Keratinocyte (primary cell): ENCODE measurements at regions not wholly inside any gene's neighbourhood (a gene's known extent, or its start where the extent isn't known, plus 50 kb on each side); places are given as distances from the start of the nearest gene placed in this dataset.

Source experiments
- DNase-seq: peaks from one replicate; pipeline ENCODE4 v3.0.0-alpha.2; 2011; ENCODE audit warnings: low read depth, missing footprints, low spot score
- FAIRE-seq: peaks from 2 replicates; lab custom pipeline; 2011; peaks lifted over from hg19 to GRCh38; lab: Jason Lieb, UNC
- H2AFZ ChIP-seq: 2 replicates; pipeline ENCODE4 v1.6.0; 2012; ENCODE audit warnings: low read length, control low read depth, inconsistent platforms; ENCODE audit not compliant: control insufficient read depth
- H3K27ac ChIP-seq: 2 replicates; pipeline ENCODE4 v1.5.1; 2011; ENCODE audit warnings: low read length; ENCODE audit not compliant: control insufficient read depth, insufficient read depth
- H3K27me3 ChIP-seq: 3 replicates; pipeline ENCODE4 v1.6.0; 2011; ENCODE audit warnings: low read length; ENCODE audit not compliant: control insufficient read depth, insufficient read depth; ENCODE audit errors: extremely low read depth
- H3K36me3 ChIP-seq, 2 experiments: 2 replicates in 1 of 2; 3 replicates in 1 of 2; pipeline ENCODE4 v1.5.1; 2011; ENCODE audit warnings: low read length in 2 of 2, mild to moderate bottlenecking in 1 of 2; ENCODE audit not compliant: control insufficient read depth in 2 of 2, insufficient read depth in 2 of 2; ENCODE audit errors: extremely low read depth in 1 of 2
- H3K4me1 ChIP-seq: 3 replicates; pipeline ENCODE4 v1.5.1; 2011; ENCODE audit warnings: low read length; ENCODE audit not compliant: control insufficient read depth, insufficient read depth; ENCODE audit errors: extremely low read depth
- H3K4me2 ChIP-seq: 3 replicates; pipeline ENCODE4 v1.6.0; 2011; ENCODE audit warnings: low read depth, low read length; ENCODE audit not compliant: control insufficient read depth, insufficient read depth; ENCODE audit errors: extremely low read depth
- H3K4me3 ChIP-seq, 3 experiments: fragments of 200-600 bp in 1 of 3; sonication (generic) in 1 of 3; 2 replicates in 2 of 3; 3 replicates in 1 of 3; pipeline ENCODE4 v1.5.1; 2011 to 2016; ENCODE audit warnings: low read length in 3 of 3, mild to moderate bottlenecking in 3 of 3, control low read depth in 2 of 3, inconsistent platforms in 1 of 3, low read depth in 1 of 3, mixed read lengths in 1 of 3, mixed run types in 1 of 3, moderate library complexity in 1 of 3; ENCODE audit not compliant: control insufficient read depth in 2 of 3, insufficient read depth in 2 of 3; ENCODE audit errors: extremely low read depth in 1 of 3
- H3K79me2 ChIP-seq: 2 replicates; pipeline ENCODE4 v1.6.0; 2012; ENCODE audit warnings: low read length; ENCODE audit not compliant: control insufficient read depth, insufficient read depth
- H3K9ac ChIP-seq: 3 replicates; pipeline ENCODE4 v1.6.0; 2011; ENCODE audit warnings: low read length; ENCODE audit not compliant: control insufficient read depth, insufficient read depth; ENCODE audit errors: extremely low read depth
- H3K9me1 ChIP-seq: 3 replicates; pipeline ENCODE4 v1.6.0; 2011; ENCODE audit warnings: low read length; ENCODE audit not compliant: control insufficient read depth, insufficient read depth; ENCODE audit errors: extremely low read depth
- H3K9me3 ChIP-seq: 2 replicates; pipeline ENCODE4 v1.5.1; 2012; ENCODE audit warnings: low read depth, low read length; ENCODE audit not compliant: control insufficient read depth
- H4K20me1 ChIP-seq: 3 replicates; pipeline ENCODE4 v1.6.0; 2011; ENCODE audit warnings: low read length; ENCODE audit not compliant: control insufficient read depth, insufficient read depth; ENCODE audit errors: extremely low read depth
- CTCF ChIP-seq, 3 experiments: IDR thresholded peaks in 1 of 3; conservative IDR thresholded peaks in 1 of 3; optimal IDR thresholded peaks in 1 of 3; 2 replicates in 2 of 3; 3 replicates in 1 of 3; pipeline versions ENCODE3 to v1.5.1; 2011; ENCODE audit warnings: low read length in 3 of 3, mild to moderate bottlenecking in 3 of 3, moderate library complexity in 2 of 3, control low read depth in 1 of 3, inconsistent platforms in 1 of 3; ENCODE audit not compliant: insufficient read depth in 2 of 3; ENCODE audit errors: extremely low read depth in 1 of 3
- EZH2 ChIP-seq: IDR thresholded peaks from one replicate; pipeline ENCODE4 v1.6.1; 2012; ENCODE audit warnings: inconsistent platforms, mild to moderate bottlenecking, low read length, moderate library complexity
- dilution Hi-C: fragments of 300-500 bp; cut with MboI; formaldehyde crosslinking; loops from one replicate; pipeline ENCODE4 v1.7.0; 2020; ENCODE audit warnings: low sequenced_read_pairs; ENCODE audit not compliant: extremely low pct_ligation_motif_present

GRCh38 chr2:34254272-34254878 lies 655.3 kb upstream of the FAM98A start:
- DNase-seq (no peak), FAIRE-seq (no peak)
- Histone ChIP-seq H3K27me3 (no peaks in the 10 kb centered on the region), H3K36me3 (no peaks in the 10 kb centered on the region), H3K4me3 (no peak overlapping the region), H3K27ac (no peak overlapping the region), H3K4me2 (no peak overlapping the region), H3K9ac (no peak overlapping the region), H4K20me1 (no peaks in the 10 kb centered on the region), H3K4me1 (no peaks in the 10 kb centered on the region), H3K9me3 (no peaks in the 10 kb centered on the region), H3K79me2 (no peaks in the 10 kb centered on the region), H3K9me1 (no peaks in the 10 kb centered on the region), H2AFZ (no peak overlapping the region)
- no peak for TF ChIP-seq CTCF (optimal IDR thresholded peaks at IDR 0.05 in 1 of 3, IDR thresholded peaks at IDR 0.05 in 1 of 3, conservative IDR thresholded peaks at IDR 0.05 in 1 of 3; ENCODE audit: extremely low read depth in 1 of 3, insufficient read depth in 2 of 3, low read length in 3 of 3)
- no peak for TF ChIP-seq EZH2
- dilution Hi-C loops: no loop called here

- Histone ChIP-seq H3K27ac (no peak overlapping the region), H4K20me1 (no peaks in the 10 kb centered on the region), H3K4me2 (no peak overlapping the region), H3K9ac (no peak overlapping the region), H3K9me1 (no peaks in the 10 kb centered on the region), H3K4me1 (no peaks in the 10 kb centered on the region), H3K9me3 (no peaks in the 10 kb centered on the region), H3K79me2 (no peaks in the 10 kb centered on the region), H2AFZ (no peak overlapping the region), H3K27me3 (no peaks in the 10 kb centered on the region), H3K36me3 (no peaks in the 10 kb centered on the region), H3K4me3 (no peak overlapping the region)
- TF ChIP-seq CTCF (optimal IDR thresholded peaks at IDR 0.05 in 1 of 3, IDR thresholded peaks at IDR 0.05 in 1 of 3, conservative IDR thresholded peaks at IDR 0.05 in 1 of 3; ENCODE audit: extremely low read depth in 1 of 3, insufficient read depth in 2 of 3, low read length in 3 of 3): no peak
- no peak for TF ChIP-seq EZH2
- FAIRE-seq (no peak), DNase-seq (no peak)
- dilution Hi-C loops: no loop called here
Observed at GRCh38 chr2:34252111-34252510, 653.0 kb upstream of the FAM98A start.
